NB4 (cell line): ENCODE measurements at regions not wholly inside any gene's neighbourhood (a gene's known extent, or its start where the extent isn't known, plus 50 kb on each side); places are given as distances from the start of the nearest gene placed in this dataset.

ENCODE experiments used
- CTCF ChIP-seq: IDR thresholded peaks from one replicate; pipeline ENCODE4 v1.5.1; 2012; ENCODE audit warnings: low read depth, low read length
- MAX ChIP-seq: IDR thresholded peaks from 2 replicates; pipeline ENCODE4 v1.6.1; 2011; ENCODE audit warnings: low read depth, low read length
- MYC ChIP-seq: IDR thresholded peaks from 2 replicates; pipeline ENCODE4 v1.6.1; 2011; ENCODE audit warnings: low read depth, low read length
- POLR2A ChIP-seq: IDR thresholded peaks from 2 replicates; pipeline ENCODE4 v1.6.1; 2011; ENCODE audit warnings: mild to moderate bottlenecking; ENCODE audit not compliant: insufficient read length; ENCODE audit errors: extremely low read depth

- TF ChIP-seq CTCF = no peak
- no peak for TF ChIP-seq POLR2A
- no peak for TF ChIP-seq MAX
- TF ChIP-seq MYC = no peak
Measured at GRCh38 chr19:30739394-30739793, 367.2 kb downstream of the ZNF536 start.
